ENCODE measurements at regions not wholly inside any gene's neighbourhood (a gene's known extent, or its start where the extent isn't known, plus 50 kb on each side); places are given as distances from the start of the nearest gene placed in this dataset.
"Not testable (repeated sequence)": the region's sequence is repeated elsewhere in the genome, so short reads cannot be mapped to it uniquely, and the experiment has no call there.

GRCh38 chr2:242070726-242071125 is 201.2 kb downstream of the RTP5 start:
- TF ChIP-seq POLR2A (IDR thresholded peaks at IDR 0.05; ENCODE audit: low read length); GATA1 (IDR thresholded peaks at IDR 0.05; ENCODE audit: low read depth, low read length): not testable (repeated sequence)

Measured in erythroblast (primary cell).